ENCODE measurements at regions not wholly inside any gene's neighbourhood (a gene's known extent, or its start where the extent isn't known, plus 50 kb on each side); places are given as distances from the start of the nearest gene placed in this dataset.

DNA sequence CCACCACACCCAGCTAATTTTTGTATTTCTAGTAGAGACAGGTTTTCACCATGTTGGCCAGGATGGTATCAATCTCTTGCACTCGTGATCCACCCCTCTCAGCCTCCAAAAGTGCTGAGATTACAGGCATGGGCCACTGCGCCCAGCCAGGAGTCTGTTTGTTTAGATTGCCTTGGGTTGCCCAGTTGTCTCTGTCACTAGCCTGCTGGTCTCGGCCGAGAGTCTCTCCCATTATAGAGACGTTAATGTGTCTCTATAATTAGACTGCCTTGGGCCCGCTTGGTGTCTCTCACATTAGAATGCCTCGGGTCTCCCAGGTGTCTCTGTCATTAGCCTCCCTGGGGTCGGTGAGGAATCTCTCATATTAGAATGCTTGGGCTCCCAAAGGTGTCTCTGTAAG, 1533.6 kb downstream of the UQCRFS1 start:
- TF ChIP-seq, protein P1, sequence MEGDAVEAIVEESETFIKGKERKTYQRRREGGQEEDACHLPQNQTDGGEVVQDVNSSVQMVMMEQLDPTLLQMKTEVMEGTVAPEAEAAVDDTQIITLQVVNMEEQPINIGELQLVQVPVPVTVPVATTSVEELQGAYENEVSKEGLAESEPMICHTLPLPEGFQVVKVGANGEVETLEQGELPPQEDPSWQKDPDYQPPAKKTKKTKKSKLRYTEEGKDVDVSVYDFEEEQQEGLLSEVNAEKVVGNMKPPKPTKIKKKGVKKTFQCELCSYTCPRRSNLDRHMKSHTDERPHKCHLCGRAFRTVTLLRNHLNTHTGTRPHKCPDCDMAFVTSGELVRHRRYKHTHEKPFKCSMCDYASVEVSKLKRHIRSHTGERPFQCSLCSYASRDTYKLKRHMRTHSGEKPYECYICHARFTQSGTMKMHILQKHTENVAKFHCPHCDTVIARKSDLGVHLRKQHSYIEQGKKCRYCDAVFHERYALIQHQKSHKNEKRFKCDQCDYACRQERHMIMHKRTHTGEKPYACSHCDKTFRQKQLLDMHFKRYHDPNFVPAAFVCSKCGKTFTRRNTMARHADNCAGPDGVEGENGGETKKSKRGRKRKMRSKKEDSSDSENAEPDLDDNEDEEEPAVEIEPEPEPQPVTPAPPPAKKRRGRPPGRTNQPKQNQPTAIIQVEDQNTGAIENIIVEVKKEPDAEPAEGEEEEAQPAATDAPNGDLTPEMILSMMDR (IDR thresholded peaks at IDR 0.05), result no peak
- 54 to 75% (median 59%) methylated on average over 8 of the region's 8 CpGs for WGBS, 3 donors
- H3K36me3 ChIP-seq (ENCODE audit: insufficient read depth in 1 of 2, low read depth in 1 of 2), result no peaks in the 10 kb centered on the region

DNA sequence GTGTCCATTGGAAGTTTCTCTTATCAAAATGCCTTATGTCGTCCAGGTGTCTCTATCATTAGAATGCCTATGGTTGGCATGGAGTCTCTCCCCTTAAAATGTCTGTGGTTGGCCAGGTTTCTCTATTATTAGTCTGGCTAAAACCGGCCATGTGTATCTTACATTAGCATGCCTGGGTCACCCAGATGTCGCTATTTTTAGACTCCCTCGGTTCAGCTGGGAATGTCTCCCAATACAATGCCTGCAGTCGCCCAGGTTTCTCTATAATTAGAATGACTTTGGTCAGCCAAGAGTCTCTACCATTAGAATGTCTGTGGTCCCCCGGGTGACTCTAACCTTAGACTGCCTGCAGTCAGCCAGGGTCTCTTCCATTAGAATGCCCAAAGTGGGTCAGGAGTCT, 1536.1 kb downstream of the UQCRFS1 start:
- no peak overlapping the region for H3K27ac ChIP-seq
- no peaks in the 10 kb centered on the region for H3K36me3 ChIP-seq (ENCODE audit: insufficient read depth in 1 of 2, low read depth in 1 of 2)
- ATAC-seq, result peak; percentile 57 to 79 (median 68)
- 20 to 32% (median 22%) methylated on average over 6 of the region's 6 CpGs for WGBS, 3 donors
- H3K9me3 ChIP-seq, result no peaks in the 10 kb centered on the region
- intact Hi-C loops (cut with DNase I), result loop anchor here in 1 of 2 donors (1.0 to 10.0 kb wide), 3 partner anchors 42 to 118 kb away; no protein-coding TSS in a partner anchor
- H3K27me3 ChIP-seq (ENCODE audit: insufficient read depth in 3 of 3, low read length in 2 of 3), result no peaks in the 10 kb centered on the region
- H3K4me3 ChIP-seq, result no peak overlapping the region
- peaks cover 44% of the 10 kb centered on the region for H3K4me1 ChIP-seq
- DNase-seq, result no peak
- TF ChIP-seq, protein P1 (IDR thresholded peaks at IDR 0.05), result no peak

More for the DNA sequence above, 1533.6 kb downstream of the UQCRFS1 start:
- ATAC-seq, result no peak
- no peak overlapping the region for H3K4me3 ChIP-seq
- no peaks in the 10 kb centered on the region for H3K9me3 ChIP-seq
- intact Hi-C loops (cut with DNase I), result loop anchor here in 1 of 2 donors (10.0 kb wide), 2 partner anchors 65 to 115 kb away; no protein-coding TSS in a partner anchor
- H3K4me1 ChIP-seq, result peaks cover 26% of the 10 kb centered on the region
- no peak overlapping the region for H3K27ac ChIP-seq
- no peaks in the 10 kb centered on the region for H3K27me3 ChIP-seq (ENCODE audit: insufficient read depth in 3 of 3, low read length in 2 of 3)
- DNase-seq, result no peak

DNA sequence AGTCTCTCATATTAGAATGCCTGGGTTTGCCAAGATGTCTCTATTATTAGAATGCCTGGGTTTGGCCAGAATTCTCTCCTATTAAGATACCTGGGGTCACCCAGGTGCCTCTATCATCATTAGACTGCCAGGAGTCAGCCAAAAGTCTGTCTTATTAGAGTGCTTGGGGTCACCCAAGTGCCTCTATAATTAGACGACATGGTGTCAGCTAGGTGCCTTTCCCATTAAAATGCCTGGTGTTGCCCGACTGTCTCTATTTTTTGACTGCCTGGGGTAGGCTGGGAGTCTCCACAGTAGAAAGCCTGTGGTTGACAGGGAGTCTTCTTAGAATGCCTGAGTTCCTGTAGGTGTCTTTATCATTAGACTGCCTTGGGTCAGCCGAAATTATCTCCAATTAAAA, 1536.6 kb downstream of the UQCRFS1 start:
- no peaks in the 10 kb centered on the region for H3K36me3 ChIP-seq (ENCODE audit: insufficient read depth in 1 of 2, low read depth in 1 of 2)
- DNase-seq, result no peak
- H3K4me1 ChIP-seq, result peaks cover 44% of the 10 kb centered on the region
- H3K9me3 ChIP-seq, result no peaks in the 10 kb centered on the region
- no peak for ATAC-seq
- H3K27me3 ChIP-seq (ENCODE audit: insufficient read depth in 3 of 3, low read length in 2 of 3), result no peaks in the 10 kb centered on the region
- no peak overlapping the region for H3K4me3 ChIP-seq
- H3K27ac ChIP-seq, result no peak overlapping the region
- 25 to 39% (median 31%) methylated on average over 3 of the region's 3 CpGs for WGBS, 3 donors
- TF ChIP-seq, protein P1 (IDR thresholded peaks at IDR 0.05), result no peak
- intact Hi-C loops (cut with DNase I), result loop anchor here in 1 of 2 donors (1.0 to 10.0 kb wide), 3 partner anchors 43 to 118 kb away; no protein-coding TSS in a partner anchor

DNA sequence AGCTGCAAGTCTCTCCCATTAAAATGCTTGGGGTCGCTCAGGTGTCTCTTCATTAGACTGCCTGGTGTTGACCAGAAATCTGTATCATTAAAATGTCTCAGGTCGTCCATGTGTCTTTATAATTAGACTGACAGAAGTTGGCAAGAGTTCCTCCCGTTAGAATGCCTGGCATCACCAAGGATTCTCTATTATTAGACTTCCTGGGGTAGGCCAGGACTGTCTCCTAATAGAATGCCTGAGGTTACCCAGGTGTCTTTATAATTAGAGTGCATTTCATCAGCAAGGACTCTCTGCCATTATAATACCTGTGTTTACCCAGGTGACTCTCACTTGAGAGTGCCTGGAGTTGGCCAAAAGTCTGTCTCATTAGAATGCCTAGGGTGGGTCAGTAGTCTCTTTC, 1537.2 kb downstream of the UQCRFS1 start:
- WGBS, 3 donors, result 18 to 22% (median 21%) methylated on average over 3 of the region's 3 CpGs
- intact Hi-C loops (cut with DNase I), result loop anchor here in 1 of 2 donors (1.0 to 10.0 kb wide), 3 partner anchors 44 to 119 kb away; no protein-coding TSS in a partner anchor
- Histone ChIP-seq H3K9me3 (no peaks in the 10 kb centered on the region), H3K36me3 (ENCODE audit: insufficient read depth in 1 of 2, low read depth in 1 of 2) (no peaks in the 10 kb centered on the region), H3K27me3 (ENCODE audit: insufficient read depth in 3 of 3, low read length in 2 of 3) (no peaks in the 10 kb centered on the region), H3K27ac (no peak overlapping the region), H3K4me1 (peaks cover 44% of the 10 kb centered on the region), H3K4me3 (no peak overlapping the region)
- DNase-seq (no peak), ATAC-seq (no peak)
- TF ChIP-seq, protein P1 (IDR thresholded peaks at IDR 0.05), result no peak

DNA sequence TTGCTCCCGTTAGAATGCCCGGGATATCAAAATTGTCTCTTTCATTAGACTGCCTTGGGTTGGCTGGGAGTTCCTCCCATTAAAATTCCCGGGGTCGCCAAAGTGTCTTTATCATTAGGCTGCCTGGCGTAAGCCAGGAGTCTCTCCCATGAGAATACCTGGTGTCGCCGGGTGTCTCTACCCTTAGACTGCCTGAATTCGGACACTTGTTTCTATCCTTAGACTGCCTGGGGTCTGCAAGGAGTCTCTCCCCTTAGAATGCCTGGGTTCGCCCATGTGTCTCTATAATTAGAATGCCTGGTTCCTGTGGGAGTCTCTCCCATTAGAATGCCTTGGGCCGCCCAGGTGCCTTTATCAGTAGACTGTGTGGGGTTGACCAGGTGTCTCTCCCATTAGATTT, 1538.2 kb downstream of the UQCRFS1 start:
- Histone ChIP-seq H3K27ac (no peak overlapping the region), H3K27me3 (ENCODE audit: insufficient read depth in 3 of 3, low read length in 2 of 3) (no peaks in the 10 kb centered on the region), H3K36me3 (ENCODE audit: insufficient read depth in 1 of 2, low read depth in 1 of 2) (no peaks in the 10 kb centered on the region), H3K4me3 (no peak overlapping the region), H3K9me3 (no peaks in the 10 kb centered on the region), H3K4me1 (peaks cover 44% of the 10 kb centered on the region)
- ATAC-seq (no peak), DNase-seq (no peak)
- intact Hi-C loops (cut with DNase I), result loop anchor here in 1 of 2 donors (10.0 kb wide), 2 partner anchors 70 to 120 kb away; no protein-coding TSS in a partner anchor
- TF ChIP-seq, protein P1 (IDR thresholded peaks at IDR 0.05), result no peak
- WGBS, 3 donors, result 77 to 87% (median 86%) methylated on average over 10 of the region's 10 CpGs

Measured in psoas muscle (tissue), 7 donors.